Trophoblast cell (in vitro differentiated cells and primary cell): ENCODE measurements at regions not wholly inside any gene's neighbourhood (a gene's known extent, or its start where the extent isn't known, plus 50 kb on each side); places are given as distances from the start of the nearest gene placed in this dataset.

Experiments used
- DNase-seq, 2 donors: peaks; one replicate each; pipeline ENCODE4 v3.0.0-alpha.2; 2016
- H2AFZ ChIP-seq: 2 replicates; pipeline ENCODE4 v1.6.1; 2013; ENCODE audit warnings: low read length, moderate library complexity, mild to moderate bottlenecking; ENCODE audit not compliant: insufficient read depth, poor library complexity
- H2AK5ac ChIP-seq: 2 replicates; pipeline ENCODE4 v1.6.1; 2013; ENCODE audit warnings: mild to moderate bottlenecking, low read length
- H2BK120ac ChIP-seq: 2 replicates; pipeline ENCODE4 v1.6.1; 2013; ENCODE audit warnings: low read length, mild to moderate bottlenecking, moderate library complexity; ENCODE audit not compliant: insufficient read depth, poor library complexity
- H2BK12ac ChIP-seq: 2 replicates; pipeline ENCODE4 v1.6.1; 2013; ENCODE audit warnings: mild to moderate bottlenecking, low read length, moderate library complexity
- H2BK5ac ChIP-seq: 2 replicates; pipeline ENCODE4 v1.6.1; 2013; ENCODE audit warnings: low read length, low read depth, moderate library complexity, mild to moderate bottlenecking; ENCODE audit not compliant: poor library complexity
- H3K14ac ChIP-seq: 2 replicates; pipeline ENCODE4 v1.6.1; 2013; ENCODE audit warnings: mild to moderate bottlenecking, low read length
- H3K18ac ChIP-seq: 2 replicates; pipeline ENCODE4 v1.6.1; 2013; ENCODE audit warnings: mild to moderate bottlenecking, low read length
- H3K23ac ChIP-seq: 2 replicates; pipeline ENCODE4 v1.6.1; 2013; ENCODE audit warnings: low read length
- H3K27ac ChIP-seq: 2 replicates; pipeline ENCODE4 v1.5.1; 2013; ENCODE audit warnings: low read depth, mild to moderate bottlenecking, inconsistent platforms, low read length, moderate library complexity
- H3K27me3 ChIP-seq: 2 replicates; pipeline ENCODE4 v1.6.1; 2013; ENCODE audit warnings: inconsistent platforms, mild to moderate bottlenecking, low read length, moderate library complexity; ENCODE audit not compliant: insufficient read depth
- H3K36me3 ChIP-seq, 2 experiments: 1 replicate in 1 of 2; 2 replicates in 1 of 2; pipeline ENCODE4 v1.6.1; 2013; ENCODE audit warnings: low read length in 2 of 2, mild to moderate bottlenecking in 2 of 2, moderate library complexity in 1 of 2; ENCODE audit not compliant: insufficient read depth in 2 of 2, control insufficient read depth in 1 of 2
- H3K4ac ChIP-seq: 2 replicates; pipeline ENCODE4 v1.6.1; 2013; ENCODE audit warnings: low read depth, mild to moderate bottlenecking, low read length, moderate library complexity
- H3K4me1 ChIP-seq, 2 experiments: 1 replicate in 1 of 2; 2 replicates in 1 of 2; pipeline ENCODE4 v1.6.1; 2013; ENCODE audit warnings: low read length in 2 of 2, mild to moderate bottlenecking in 2 of 2, moderate library complexity in 1 of 2; ENCODE audit not compliant: insufficient read depth in 2 of 2, control insufficient read depth in 1 of 2
- H3K4me2 ChIP-seq: 2 replicates; pipeline ENCODE4 v1.6.1; 2013; ENCODE audit warnings: inconsistent platforms, mild to moderate bottlenecking, low read length, moderate library complexity
- H3K4me3 ChIP-seq: 2 replicates; pipeline ENCODE4 v1.5.1; 2013; ENCODE audit warnings: mild to moderate bottlenecking, low read depth, low read length, inconsistent platforms
- H3K79me1 ChIP-seq: one replicate; pipeline ENCODE4 v1.6.1; 2013; ENCODE audit warnings: low read length
- H3K79me2 ChIP-seq: 2 replicates; pipeline ENCODE4 v1.6.1; 2013; ENCODE audit warnings: low read length, mild to moderate bottlenecking; ENCODE audit not compliant: control insufficient read depth, insufficient read depth, poor library complexity
- H3K9ac ChIP-seq: 2 replicates; pipeline ENCODE4 v1.6.1; 2013; ENCODE audit warnings: mild to moderate bottlenecking, low read length
- H3K9me3 ChIP-seq: 2 replicates; pipeline ENCODE4 v1.6.1; 2013; ENCODE audit warnings: low read depth, mild to moderate bottlenecking, control low read depth, inconsistent platforms, low read length; ENCODE audit not compliant: insufficient read depth
- H4K12ac ChIP-seq: 2 replicates; pipeline ENCODE4 v1.6.1; 2013; ENCODE audit warnings: low read depth, mild to moderate bottlenecking, low read length, moderate library complexity
- H4K8ac ChIP-seq: 2 replicates; pipeline ENCODE4 v1.6.1; 2013; ENCODE audit warnings: low read depth, mild to moderate bottlenecking, low read length, moderate library complexity
- H4K91ac ChIP-seq: one replicate; pipeline ENCODE4 v1.6.1; 2013; ENCODE audit warnings: low read depth, mild to moderate bottlenecking, low read length, moderate library complexity
- WGBS: extraction: QIAGEN DNeasy Blood & Tissue Kit; methylation state at CpG from one replicate; pipeline ENCODE4 v1.1.7; 2013; ENCODE audit warnings: missing lambda C conversion rate; ENCODE audit not compliant: insufficient read length, insufficient coverage; ENCODE audit errors: extremely low coverage; 5-methylcytosine and 5-hydroxymethylcytosine counted together

- Histone ChIP-seq H2BK5ac (no peak overlapping the region), H2BK120ac (no peak overlapping the region), H3K23ac (no peak overlapping the region), H3K18ac (no peak overlapping the region), H3K4me1 (peaks cover 0 to 2% of the 10 kb centered on the region in 2 experiments), H3K4me2 (no peak overlapping the region), H2BK12ac (no peak overlapping the region), H4K8ac (no peak overlapping the region), H3K79me2 (no peaks in the 10 kb centered on the region), H2AK5ac (no peak overlapping the region), H3K14ac (no peak overlapping the region), H3K4ac (no peak overlapping the region), H4K91ac (no peak overlapping the region), H4K12ac (no peak overlapping the region), H3K79me1 (no peaks in the 10 kb centered on the region), H2AFZ (no peak overlapping the region), H3K4me3 (no peak overlapping the region), H3K9ac (no peak overlapping the region), H3K9me3 (no peaks in the 10 kb centered on the region), H3K27ac (no peak overlapping the region), H3K27me3 (no peaks in the 10 kb centered on the region), H3K36me3 (no peaks in the 10 kb centered on the region)
- no CpG with 5 or more reads among the region's 5 CpGs for WGBS
- no peak for DNase-seq
Observed at GRCh38 chr13:81142306-81142999, 801.5 kb upstream of the SPRY2 start.

- no peaks in the 10 kb centered on the region for H3K79me1 ChIP-seq
- WGBS = no CpG with 5 or more reads among the region's 3 CpGs
- no peak overlapping the region for H2BK5ac ChIP-seq
Observed at GRCh38 chr13:81140675-81141074, 799.7 kb upstream of the SPRY2 start.

GRCh38 chr13:81139987-81140386 is 799.1 kb upstream of the SPRY2 start:
- H3K23ac ChIP-seq = no peak overlapping the region

More at GRCh38 chr13:81140675-81141074, 799.7 kb upstream of the SPRY2 start:
- DNase-seq = no peak
- Histone ChIP-seq H4K91ac (no peak overlapping the region), H3K4me1 (peaks cover 0 to 2% of the 10 kb centered on the region in 2 experiments), H3K9me3 (no peaks in the 10 kb centered on the region), H3K36me3 (no peaks in the 10 kb centered on the region), H3K27ac (no peak overlapping the region), H3K4me2 (no peak overlapping the region), H4K8ac (no peak overlapping the region), H3K23ac (no peak overlapping the region), H2AFZ (no peak overlapping the region), H3K9ac (no peak overlapping the region), H2AK5ac (no peak overlapping the region), H4K12ac (no peak overlapping the region), H3K4ac (no peak overlapping the region), H2BK12ac (no peak overlapping the region), H3K14ac (no peak overlapping the region), H3K18ac (no peak overlapping the region), H2BK120ac (no peak overlapping the region), H3K4me3 (no peak overlapping the region), H3K27me3 (no peaks in the 10 kb centered on the region), H3K79me2 (no peaks in the 10 kb centered on the region)

GRCh38 chr13:81138353-81138980 is 797.5 kb upstream of the SPRY2 start:
- no peak overlapping the region for H3K27ac ChIP-seq
- no peak overlapping the region for H2BK5ac ChIP-seq
- H3K79me2 ChIP-seq = no peaks in the 10 kb centered on the region
- H3K4me2 ChIP-seq = no peak overlapping the region
- no peak overlapping the region for H3K18ac ChIP-seq
- H4K12ac ChIP-seq = no peak overlapping the region
- no peak for DNase-seq
- no peaks in the 10 kb centered on the region for H3K9me3 ChIP-seq
- no peaks in the 10 kb centered on the region for H3K36me3 ChIP-seq
- no peak overlapping the region for H3K4ac ChIP-seq
- no peak overlapping the region for H3K4me3 ChIP-seq
- H2BK120ac ChIP-seq = no peak overlapping the region
- H3K4me1 ChIP-seq = peaks cover 0 to 2% of the 10 kb centered on the region in 2 experiments
- no peak overlapping the region for H3K9ac ChIP-seq
- no peak overlapping the region for H4K8ac ChIP-seq
- H2AFZ ChIP-seq = no peak overlapping the region
- H3K27me3 ChIP-seq = no peaks in the 10 kb centered on the region
- no peak overlapping the region for H3K23ac ChIP-seq
- no peak overlapping the region for H2AK5ac ChIP-seq
- H4K91ac ChIP-seq = no peak overlapping the region
- H3K79me1 ChIP-seq = no peaks in the 10 kb centered on the region
- H2BK12ac ChIP-seq = no peak overlapping the region
- H3K14ac ChIP-seq = no peak overlapping the region
- WGBS = no CpG with 5 or more reads among the region's 8 CpGs

More at GRCh38 chr13:81139987-81140386, 799.1 kb upstream of the SPRY2 start:
- H2AK5ac ChIP-seq = no peak overlapping the region
- no peak overlapping the region for H3K4me2 ChIP-seq
- H3K18ac ChIP-seq = no peak overlapping the region
- H3K4ac ChIP-seq = no peak overlapping the region
- no peak overlapping the region for H3K27ac ChIP-seq
- no peak overlapping the region for H3K14ac ChIP-seq
- no peak for DNase-seq
- no peak overlapping the region for H2BK12ac ChIP-seq
- H2BK5ac ChIP-seq = no peak overlapping the region
- no peak overlapping the region for H2AFZ ChIP-seq
- H3K79me1 ChIP-seq = no peaks in the 10 kb centered on the region
- H4K8ac ChIP-seq = no peak overlapping the region
- no peaks in the 10 kb centered on the region for H3K79me2 ChIP-seq
- no peak overlapping the region for H3K9ac ChIP-seq
- no peak overlapping the region for H4K91ac ChIP-seq
- no peaks in the 10 kb centered on the region for H3K27me3 ChIP-seq
- H3K4me1 ChIP-seq = peaks cover 0 to 2% of the 10 kb centered on the region in 2 experiments
- no peak overlapping the region for H3K4me3 ChIP-seq
- no CpG with 5 or more reads among the region's 4 CpGs for WGBS
- no peak overlapping the region for H2BK120ac ChIP-seq
- no peaks in the 10 kb centered on the region for H3K36me3 ChIP-seq
- no peaks in the 10 kb centered on the region for H3K9me3 ChIP-seq
- H4K12ac ChIP-seq = no peak overlapping the region
